ENCODE measurements at regions not wholly inside any gene's neighbourhood (a gene's known extent, or its start where the extent isn't known, plus 50 kb on each side); places are given as distances from the start of the nearest gene placed in this dataset.

- H2BK5ac ChIP-seq (ENCODE audit: low read length), result peak overlapping the region; percentile 57
- no peak for DNase-seq (ENCODE audit: low spot score)
- H3K9me3 ChIP-seq (replicated peaks in 1 of 2; ENCODE audit: control insufficient read depth in 2 of 2, insufficient read depth in 1 of 2, low read depth in 1 of 2, low read length in 2 of 2), result peaks cover 0 to 2% of the 10 kb centered on the region in 2 donors
- H2BK15ac ChIP-seq (ENCODE audit: low read length), result no peak overlapping the region
- H3K23ac ChIP-seq (ENCODE audit: low read depth, low read length, poor library complexity), result no peak overlapping the region
- H2BK120ac ChIP-seq (ENCODE audit: low read depth, low read length), result no peak overlapping the region
- no peaks in the 10 kb centered on the region for H3K79me1 ChIP-seq (ENCODE audit: low read depth, low read length)
- H2BK12ac ChIP-seq (ENCODE audit: low read length), result peak overlapping the region; percentile 43
- H4K8ac ChIP-seq (ENCODE audit: low read depth, low read length), result no peak overlapping the region
- no peak overlapping the region for H3K9ac ChIP-seq (ENCODE audit: low read depth, low read length, poor library complexity)
- no peak overlapping the region for H4K91ac ChIP-seq (ENCODE audit: low read depth, low read length, poor library complexity)
- H2AFZ ChIP-seq (ENCODE audit: low read length), result no peak overlapping the region
- H3K27me3 ChIP-seq (ENCODE audit: control insufficient read depth in 3 of 3, insufficient read depth in 3 of 3, low read depth in 1 of 3, low read length in 3 of 3), result no peaks in the 10 kb centered on the region
- no peak overlapping the region for H3K4me3 ChIP-seq (ENCODE audit: low read length in 2 of 2)
- no peak overlapping the region for H3K4ac ChIP-seq (ENCODE audit: low read length)
- no peak overlapping the region for H3K27ac ChIP-seq (replicated peaks; ENCODE audit: low read length)
- H3K18ac ChIP-seq (ENCODE audit: low read length), result peak overlapping the region; percentile 90
- WGBS, 2 donors (ENCODE audit: extremely low coverage in 2 of 2, insufficient read length in 2 of 2, insufficient replicate concordance in 1 of 2), result no CpG with 5 or more reads among the region's 9 CpGs
- no peak overlapping the region for H3K14ac ChIP-seq (ENCODE audit: low read length)
- H2AK5ac ChIP-seq (ENCODE audit: low read depth, low read length), result no peak overlapping the region
- no peaks in the 10 kb centered on the region for H3K36me3 ChIP-seq (replicated peaks in 1 of 2; ENCODE audit: control insufficient read depth in 2 of 2, insufficient read depth in 2 of 2, low read length in 2 of 2)
- H3K4me2 ChIP-seq (ENCODE audit: insufficient read depth, low read length, poor library complexity, severe bottlenecking), result no peak overlapping the region
- H3K4me1 ChIP-seq (ENCODE audit: control insufficient read depth in 2 of 2, insufficient read depth in 1 of 2, low read depth in 1 of 2, low read length in 2 of 2), result peaks cover 0 to 2% of the 10 kb centered on the region in 2 donors
Measured at GRCh38 chr2:22855761-22856184, 529.2 kb upstream of the KLHL29 start.

GRCh38 chr2:22867973-22868372 is 517.0 kb upstream of the KLHL29 start:
- Histone ChIP-seq H3K9ac (ENCODE audit: low read depth, low read length, poor library complexity) (no peak overlapping the region), H3K14ac (ENCODE audit: low read length) (no peak overlapping the region), H3K27ac (replicated peaks; ENCODE audit: low read length) (no peak overlapping the region), H3K79me1 (ENCODE audit: low read depth, low read length) (no peaks in the 10 kb centered on the region), H3K4me3 (ENCODE audit: low read length in 2 of 2) (no peak overlapping the region), H2BK15ac (ENCODE audit: low read length) (no peak overlapping the region), H2BK120ac (ENCODE audit: low read depth, low read length) (no peak overlapping the region), H3K4ac (ENCODE audit: low read length) (no peak overlapping the region), H3K18ac (ENCODE audit: low read length) (no peak overlapping the region), H2AK5ac (ENCODE audit: low read depth, low read length) (no peak overlapping the region), H3K4me2 (ENCODE audit: insufficient read depth, low read length, poor library complexity, severe bottlenecking) (no peak overlapping the region), H3K9me3 (replicated peaks in 1 of 2; ENCODE audit: control insufficient read depth in 2 of 2, insufficient read depth in 1 of 2, low read depth in 1 of 2, low read length in 2 of 2) (no peaks in the 10 kb centered on the region), H4K8ac (ENCODE audit: low read depth, low read length) (no peak overlapping the region), H2BK5ac (ENCODE audit: low read length) (no peak overlapping the region), H3K36me3 (replicated peaks in 1 of 2; ENCODE audit: control insufficient read depth in 2 of 2, insufficient read depth in 2 of 2, low read length in 2 of 2) (no peaks in the 10 kb centered on the region), H3K4me1 (ENCODE audit: control insufficient read depth in 2 of 2, insufficient read depth in 1 of 2, low read depth in 1 of 2, low read length in 2 of 2) (peaks cover 0 to 2% of the 10 kb centered on the region in 2 donors), H3K27me3 (ENCODE audit: control insufficient read depth in 3 of 3, insufficient read depth in 3 of 3, low read depth in 1 of 3, low read length in 3 of 3) (no peaks in the 10 kb centered on the region), H2AFZ (ENCODE audit: low read length) (no peak overlapping the region), H3K23ac (ENCODE audit: low read depth, low read length, poor library complexity) (no peak overlapping the region), H2BK12ac (ENCODE audit: low read length) (no peak overlapping the region), H4K91ac (ENCODE audit: low read depth, low read length, poor library complexity) (no peak overlapping the region)
- WGBS, 2 donors (ENCODE audit: extremely low coverage in 2 of 2, insufficient read length in 2 of 2, insufficient replicate concordance in 1 of 2), result no CpG with 5 or more reads among the region's 4 CpGs
- no peak for DNase-seq (ENCODE audit: low spot score)

- Histone ChIP-seq H3K23ac (ENCODE audit: low read depth, low read length, poor library complexity) (no peak overlapping the region), H2BK12ac (ENCODE audit: low read length) (no peak overlapping the region), H3K79me1 (ENCODE audit: low read depth, low read length) (no peaks in the 10 kb centered on the region), H3K4me2 (ENCODE audit: insufficient read depth, low read length, poor library complexity, severe bottlenecking) (no peak overlapping the region), H3K14ac (ENCODE audit: low read length) (no peak overlapping the region), H3K18ac (ENCODE audit: low read length) (no peak overlapping the region), H4K91ac (ENCODE audit: low read depth, low read length, poor library complexity) (no peak overlapping the region), H3K4me3 (ENCODE audit: low read length in 2 of 2) (no peak overlapping the region), H4K8ac (ENCODE audit: low read depth, low read length) (no peak overlapping the region), H2AK5ac (ENCODE audit: low read depth, low read length) (no peak overlapping the region), H3K36me3 (replicated peaks in 1 of 2; ENCODE audit: control insufficient read depth in 2 of 2, insufficient read depth in 2 of 2, low read length in 2 of 2) (no peaks in the 10 kb centered on the region), H2BK15ac (ENCODE audit: low read length) (no peak overlapping the region), H3K27me3 (ENCODE audit: control insufficient read depth in 3 of 3, insufficient read depth in 3 of 3, low read depth in 1 of 3, low read length in 3 of 3) (no peaks in the 10 kb centered on the region), H2BK5ac (ENCODE audit: low read length) (no peak overlapping the region), H2BK120ac (ENCODE audit: low read depth, low read length) (no peak overlapping the region), H3K27ac (replicated peaks; ENCODE audit: low read length) (peak overlapping the region; percentile 44), H3K4me1 (ENCODE audit: control insufficient read depth in 2 of 2, insufficient read depth in 1 of 2, low read depth in 1 of 2, low read length in 2 of 2) (peaks cover 0 to 9% of the 10 kb centered on the region in 2 donors), H3K4ac (ENCODE audit: low read length) (no peak overlapping the region), H3K9ac (ENCODE audit: low read depth, low read length, poor library complexity) (no peak overlapping the region), H2AFZ (ENCODE audit: low read length) (no peak overlapping the region), H3K9me3 (replicated peaks in 1 of 2; ENCODE audit: control insufficient read depth in 2 of 2, insufficient read depth in 1 of 2, low read depth in 1 of 2, low read length in 2 of 2) (peaks cover 0 to 2% of the 10 kb centered on the region in 2 donors)
- WGBS, 2 donors (ENCODE audit: extremely low coverage in 2 of 2, insufficient read length in 2 of 2, insufficient replicate concordance in 1 of 2), result no CpG with 5 or more reads among the region's 2 CpGs
- DNase-seq (ENCODE audit: low spot score), result peak; percentile 39
Measured at GRCh38 chr2:22878121-22878520, 506.9 kb upstream of the KLHL29 start.

- Histone ChIP-seq H3K14ac (ENCODE audit: low read length) (no peak overlapping the region), H2AK5ac (ENCODE audit: low read depth, low read length) (no peak overlapping the region), H3K18ac (ENCODE audit: low read length) (no peak overlapping the region), H2BK5ac (ENCODE audit: low read length) (no peak overlapping the region), H3K27me3 (ENCODE audit: control insufficient read depth in 3 of 3, insufficient read depth in 3 of 3, low read depth in 1 of 3, low read length in 3 of 3) (no peaks in the 10 kb centered on the region), H3K79me1 (ENCODE audit: low read depth, low read length) (no peaks in the 10 kb centered on the region), H3K27ac (replicated peaks; ENCODE audit: low read length) (no peak overlapping the region), H3K9me3 (replicated peaks in 1 of 2; ENCODE audit: control insufficient read depth in 2 of 2, insufficient read depth in 1 of 2, low read depth in 1 of 2, low read length in 2 of 2) (peaks cover 0 to under 1% of the 10 kb centered on the region in 2 donors), H2BK15ac (ENCODE audit: low read length) (no peak overlapping the region), H3K36me3 (replicated peaks in 1 of 2; ENCODE audit: control insufficient read depth in 2 of 2, insufficient read depth in 2 of 2, low read length in 2 of 2) (no peaks in the 10 kb centered on the region), H3K4ac (ENCODE audit: low read length) (no peak overlapping the region), H4K91ac (ENCODE audit: low read depth, low read length, poor library complexity) (no peak overlapping the region), H4K8ac (ENCODE audit: low read depth, low read length) (no peak overlapping the region), H3K23ac (ENCODE audit: low read depth, low read length, poor library complexity) (no peak overlapping the region), H3K4me3 (ENCODE audit: low read length in 2 of 2) (no peak overlapping the region), H3K9ac (ENCODE audit: low read depth, low read length, poor library complexity) (no peak overlapping the region), H3K4me1 (ENCODE audit: control insufficient read depth in 2 of 2, insufficient read depth in 1 of 2, low read depth in 1 of 2, low read length in 2 of 2) (peaks cover 0 to 9% of the 10 kb centered on the region in 2 donors), H2BK120ac (ENCODE audit: low read depth, low read length) (no peak overlapping the region), H2BK12ac (ENCODE audit: low read length) (no peak overlapping the region), H3K4me2 (ENCODE audit: insufficient read depth, low read length, poor library complexity, severe bottlenecking) (no peak overlapping the region), H2AFZ (ENCODE audit: low read length) (no peak overlapping the region)
- DNase-seq (ENCODE audit: low spot score), result no peak
- no CpG with 5 or more reads among the region's 13 CpGs for WGBS, 2 donors (ENCODE audit: extremely low coverage in 2 of 2, insufficient read length in 2 of 2, insufficient replicate concordance in 1 of 2)
Measured at GRCh38 chr2:22879009-22879863, 505.7 kb upstream of the KLHL29 start.
